Activated naive CD8-positive, alpha-beta T cell treated with anti-CD3 and anti-CD28 coated beads, Interleukin-2, amount 50 U/mL, for 16 hours (primary cell): ENCODE measurements at regions not wholly inside any gene's neighbourhood (a gene's known extent, or its start where the extent isn't known, plus 50 kb on each side); places are given as distances from the start of the nearest gene placed in this dataset.

Source experiments
- DNase-seq: peaks from one replicate; pipeline ENCODE4 v3.0.0-alpha.2; 2020; ENCODE audit warnings: low read depth, low spot score

DNA sequence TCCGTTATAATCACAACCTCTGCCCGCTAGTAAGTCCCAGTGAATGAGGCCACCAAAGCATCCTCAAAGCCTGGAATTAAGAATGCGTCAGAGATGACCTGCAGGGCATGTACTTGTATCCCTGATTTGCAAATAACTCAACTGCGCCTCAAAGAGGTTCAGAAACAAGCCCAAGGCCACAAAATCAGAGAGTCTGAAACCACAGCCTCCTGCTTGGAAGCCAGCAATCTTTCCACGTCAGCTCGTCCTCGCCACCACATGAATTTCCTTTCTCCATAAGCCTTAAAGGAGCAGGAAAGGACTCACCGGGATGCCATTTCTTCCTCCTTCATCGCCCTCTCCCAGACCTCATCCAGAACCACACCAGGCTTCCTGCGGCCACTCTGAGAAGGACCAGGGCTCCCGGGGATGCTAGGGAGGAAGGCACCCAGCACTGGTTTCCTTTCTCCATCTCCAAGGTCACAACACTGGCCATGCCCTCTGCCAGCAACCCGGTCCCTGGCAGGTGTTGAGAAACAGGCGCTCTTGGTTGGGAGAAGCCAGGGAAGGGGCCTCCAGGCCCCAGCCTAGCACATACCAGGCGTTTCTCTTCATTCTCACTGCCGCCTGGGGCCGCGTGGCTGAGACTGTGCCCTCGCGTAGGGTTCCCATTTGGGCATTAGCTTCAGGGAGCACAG, 191.2 kb upstream of the DIO3 start:
- DNase-seq, result no peak

DNA sequence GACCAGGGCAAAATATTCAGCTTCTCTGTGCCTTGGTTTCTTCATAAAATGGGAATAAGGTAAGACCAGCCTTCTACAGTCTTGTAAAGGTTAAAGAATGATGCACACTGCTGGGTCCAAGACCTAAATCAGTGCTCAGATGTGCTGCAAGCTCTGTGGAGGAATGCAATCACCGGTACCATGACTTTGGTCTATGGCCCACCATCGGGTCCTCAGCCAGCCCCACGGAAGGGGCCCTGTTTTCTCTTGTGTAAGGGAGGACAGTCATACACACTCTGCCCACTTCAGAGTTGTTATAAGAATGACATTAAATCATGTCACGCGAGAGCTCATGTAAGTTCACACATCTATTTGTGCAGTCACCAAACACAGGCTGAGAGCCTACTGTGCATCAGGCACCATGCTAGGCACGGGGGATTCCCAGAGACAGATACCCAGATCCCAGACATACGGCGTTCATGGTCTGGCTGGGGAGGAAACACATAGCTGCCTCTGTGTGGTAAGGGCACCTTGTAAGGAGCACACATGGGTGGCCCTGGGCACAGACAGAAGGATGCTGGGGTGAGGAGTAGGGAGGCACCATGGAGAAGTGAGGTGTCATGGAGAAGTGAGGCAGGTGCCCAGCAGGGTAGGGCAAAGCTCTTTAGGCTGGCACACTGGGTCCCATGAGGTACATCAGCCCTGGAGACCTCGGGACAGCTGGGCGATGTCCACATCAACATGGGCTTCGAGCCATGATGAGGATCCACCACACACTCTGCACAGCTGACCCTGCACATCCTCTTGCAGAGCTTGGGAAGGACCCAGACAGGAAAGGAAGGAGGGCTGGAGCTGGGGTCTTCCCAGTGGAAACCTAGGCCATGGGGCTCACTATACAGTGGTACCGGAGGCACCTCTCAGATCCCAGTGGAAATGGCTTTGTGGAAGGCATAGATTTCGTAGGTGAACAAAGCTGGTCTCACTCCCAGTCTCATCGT, 190.4 kb upstream of the DIO3 start:
- DNase-seq, result no peak

DNA sequence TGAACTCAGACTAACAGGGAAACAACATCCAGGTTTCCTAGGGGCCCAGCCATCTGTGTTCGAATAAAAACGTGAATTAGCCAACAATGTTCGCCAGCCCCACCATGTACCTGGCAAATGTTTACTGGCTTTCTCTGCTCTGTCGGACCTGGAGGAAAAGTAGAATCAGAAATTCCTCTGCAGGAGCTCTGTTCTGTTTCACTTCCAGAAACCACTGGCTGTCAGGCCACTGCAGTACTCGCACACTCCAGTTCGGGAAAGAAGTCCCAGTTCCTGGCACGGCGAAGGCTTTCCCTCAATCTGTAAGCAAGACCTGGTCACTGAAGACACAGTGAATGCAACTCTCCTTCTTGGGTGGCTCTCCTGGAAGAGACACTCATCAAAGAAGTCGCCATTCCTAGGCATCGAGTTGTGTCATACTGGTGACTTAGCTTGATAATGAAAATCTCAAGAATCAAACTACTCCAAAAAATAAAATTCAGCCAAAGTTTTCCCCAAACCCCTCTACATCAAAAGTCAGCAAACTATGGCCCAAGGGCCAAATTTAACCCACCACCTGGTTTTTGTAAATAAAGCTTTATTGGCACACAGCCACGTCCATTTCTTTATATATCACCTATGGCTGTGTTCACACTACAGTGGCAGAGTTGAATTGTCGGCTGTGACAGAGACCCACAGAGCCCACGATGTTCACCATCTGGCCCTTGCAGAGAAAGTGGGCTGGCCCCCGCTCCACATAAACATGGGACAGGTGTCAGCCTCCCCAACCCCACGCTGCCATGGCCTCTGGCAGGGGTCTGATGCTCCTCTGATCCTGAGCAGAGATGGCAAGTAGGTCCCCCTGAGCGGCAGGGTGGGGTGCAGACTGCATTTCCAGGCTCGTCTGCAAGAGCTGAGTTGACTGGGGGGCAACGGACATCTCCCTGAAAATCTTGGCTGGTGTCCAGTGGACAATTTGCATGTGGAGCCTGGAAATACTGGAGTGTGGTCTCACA, 189.2 kb upstream of the DIO3 start:
- no peak for DNase-seq

DNA sequence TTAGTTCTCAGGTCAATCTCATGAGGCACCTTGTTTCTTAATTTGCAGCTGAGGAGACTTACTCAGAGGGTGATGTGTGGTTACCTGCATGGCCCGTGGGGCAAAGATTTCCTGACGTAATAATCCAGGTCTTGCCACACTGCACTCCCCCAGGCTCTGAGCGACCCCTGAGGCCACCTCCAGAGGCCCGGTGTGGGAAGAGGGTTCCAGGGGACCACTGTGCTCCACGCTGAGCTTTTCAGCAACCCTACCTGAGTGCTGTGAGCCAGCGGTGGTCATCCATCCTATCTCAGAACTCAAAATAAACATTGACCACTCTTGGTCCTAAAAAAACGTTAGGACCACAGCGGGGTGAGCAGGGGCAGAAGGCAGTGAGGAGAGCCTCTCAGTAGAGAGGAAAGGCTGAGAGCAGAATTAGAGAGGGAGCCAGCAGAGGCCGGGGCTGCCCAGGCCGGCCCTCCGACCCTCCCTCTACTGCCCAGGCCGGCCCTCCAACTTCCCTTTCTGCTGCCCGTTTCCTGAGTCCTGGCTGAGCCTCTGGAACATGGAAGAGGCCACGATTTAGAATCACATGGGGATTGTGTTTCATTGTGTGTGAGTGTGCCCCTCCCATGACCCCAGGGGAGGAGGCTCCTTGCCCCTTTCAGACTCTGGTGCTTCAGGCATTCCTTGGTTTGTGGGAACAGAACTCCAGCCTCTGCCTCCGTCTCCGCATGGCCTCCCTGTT, 188.2 kb upstream of the DIO3 start:
- no peak for DNase-seq

DNA sequence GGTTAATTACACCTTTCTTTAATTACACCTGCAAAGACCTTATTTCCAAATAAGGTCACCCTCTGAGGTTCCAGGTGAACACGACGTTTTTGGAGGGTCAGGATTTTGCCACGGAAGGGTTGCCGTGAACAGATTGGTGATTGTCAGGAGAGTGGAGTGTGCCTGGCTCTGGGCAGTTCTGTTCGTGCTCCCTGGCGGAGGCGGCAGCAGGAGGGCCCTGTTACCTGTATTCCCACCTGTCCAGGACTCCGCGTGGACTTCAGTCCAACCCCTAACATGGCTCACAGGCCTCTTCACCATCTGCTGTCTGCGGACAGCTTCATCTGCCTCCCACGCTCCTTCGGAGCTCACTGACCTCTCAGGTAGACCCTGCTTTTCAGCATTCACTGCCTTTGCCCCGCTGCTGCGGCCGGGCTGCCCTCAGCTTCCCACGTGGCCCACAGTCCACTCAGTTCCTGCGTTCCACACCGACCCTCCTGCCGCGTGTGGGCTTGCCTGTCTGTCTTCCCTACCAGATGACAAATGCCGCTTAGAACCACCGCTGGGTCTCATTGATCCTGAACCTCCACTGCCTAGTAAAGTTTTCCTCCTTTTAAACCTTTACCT, 187.5 kb upstream of the DIO3 start:
- no peak for DNase-seq

DNA sequence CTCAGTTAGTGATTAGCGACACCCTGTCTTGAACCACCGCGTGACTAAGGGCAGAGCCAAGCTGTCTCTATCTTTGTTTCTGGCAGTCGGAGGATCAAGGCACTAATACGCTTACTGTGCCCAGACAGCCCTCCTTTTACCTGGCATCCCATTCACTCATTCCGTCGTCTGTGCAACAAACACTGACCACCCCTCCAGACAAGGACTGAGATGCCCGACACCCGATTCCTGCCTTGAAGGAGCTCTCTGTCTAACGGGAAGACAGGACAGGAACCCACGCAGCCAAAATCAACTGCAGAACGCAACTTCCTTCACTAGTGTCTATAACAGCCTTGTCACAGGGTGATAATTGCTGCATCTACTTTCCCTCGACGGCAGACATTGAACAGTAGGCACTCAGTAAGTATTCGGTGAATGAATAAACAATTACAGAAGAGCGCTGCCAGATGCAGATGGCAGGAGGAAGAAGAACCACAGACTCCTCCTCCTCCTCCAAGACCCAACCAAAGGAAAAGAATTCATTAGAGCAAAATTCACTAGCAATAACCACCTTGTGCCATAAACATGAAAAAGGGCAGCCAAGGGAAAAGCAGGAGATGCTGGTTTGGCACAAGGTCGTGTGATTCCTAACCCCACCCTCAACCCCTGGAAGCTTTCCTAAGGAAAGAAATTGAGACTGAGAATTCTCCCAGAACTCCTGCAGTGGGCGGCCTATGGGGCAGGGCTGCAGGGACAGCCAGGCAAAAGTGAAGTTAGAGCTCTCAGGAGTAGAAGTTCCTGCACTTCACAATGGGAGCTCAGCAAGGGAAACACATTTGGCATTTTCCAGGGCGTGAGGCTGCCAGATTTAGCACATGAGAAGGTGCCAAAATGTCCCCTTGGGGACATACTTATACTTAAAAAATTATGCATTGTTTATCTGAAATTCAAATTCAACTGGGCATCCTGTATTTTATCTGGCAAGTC, 186.6 kb upstream of the DIO3 start:
- no peak for DNase-seq

DNA sequence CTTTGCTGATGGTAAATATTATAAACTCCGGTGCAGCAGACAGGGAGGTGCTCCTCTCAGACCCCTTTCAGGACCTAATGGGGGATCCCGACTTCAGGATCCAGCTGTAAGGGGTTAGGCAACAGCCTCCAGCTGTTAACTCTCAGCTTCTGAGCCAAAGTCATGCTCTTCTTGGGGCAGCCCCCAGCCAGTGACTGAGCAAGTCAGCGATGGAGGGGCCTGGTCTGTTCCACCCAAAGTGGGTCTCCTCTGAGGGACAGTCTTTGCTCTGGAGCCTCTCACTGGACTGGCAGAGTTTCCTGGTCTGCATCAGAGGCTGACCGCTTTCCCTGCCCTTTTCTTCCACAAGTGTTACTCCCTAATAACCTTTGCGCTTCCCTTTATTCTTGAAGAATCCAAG, 184.2 kb upstream of the DIO3 start:
- DNase-seq, result no peak

DNA sequence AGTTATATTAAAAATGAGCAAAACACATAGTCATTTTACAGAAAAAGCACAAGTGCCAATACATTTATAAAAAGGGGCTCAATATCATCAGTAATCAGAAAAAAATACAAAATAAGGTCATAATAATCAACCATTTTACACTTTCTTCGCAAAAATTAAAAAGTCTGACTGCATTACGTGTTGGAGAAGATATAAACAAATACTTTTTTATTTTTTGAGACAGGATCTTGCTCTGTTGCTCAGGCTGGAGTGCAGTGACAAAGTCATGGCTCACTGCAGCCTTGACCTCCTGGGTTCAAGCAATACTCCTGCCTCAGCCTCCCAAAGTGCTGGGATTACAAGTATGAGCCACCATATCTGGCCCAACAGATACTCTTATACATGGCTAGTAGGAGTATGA, 181.5 kb upstream of the DIO3 start:
- DNase-seq, result no peak

DNA sequence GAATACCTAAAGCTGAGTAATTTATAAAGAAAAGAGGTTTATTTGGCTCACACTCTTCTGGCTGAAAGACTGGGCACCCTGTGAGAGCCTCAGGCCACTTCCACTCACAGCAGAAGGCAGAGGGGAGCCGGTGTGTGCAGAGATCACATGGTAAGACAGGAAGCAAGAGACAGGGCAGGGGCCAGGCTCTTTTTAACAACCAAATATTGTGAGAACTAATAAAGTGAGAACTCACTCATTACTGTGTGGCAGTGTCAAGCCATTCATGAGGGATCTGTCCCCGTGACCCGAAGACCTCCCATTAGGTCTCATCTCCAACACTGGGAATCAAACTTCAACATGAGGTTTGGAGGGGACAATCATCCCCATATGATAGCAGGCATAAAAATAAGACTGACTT, 180.8 kb upstream of the DIO3 start:
- no peak for DNase-seq

GRCh38 chr14:101380940-101381339, 180.4 kb upstream of the DIO3 start:
- no peak for DNase-seq

DNA sequence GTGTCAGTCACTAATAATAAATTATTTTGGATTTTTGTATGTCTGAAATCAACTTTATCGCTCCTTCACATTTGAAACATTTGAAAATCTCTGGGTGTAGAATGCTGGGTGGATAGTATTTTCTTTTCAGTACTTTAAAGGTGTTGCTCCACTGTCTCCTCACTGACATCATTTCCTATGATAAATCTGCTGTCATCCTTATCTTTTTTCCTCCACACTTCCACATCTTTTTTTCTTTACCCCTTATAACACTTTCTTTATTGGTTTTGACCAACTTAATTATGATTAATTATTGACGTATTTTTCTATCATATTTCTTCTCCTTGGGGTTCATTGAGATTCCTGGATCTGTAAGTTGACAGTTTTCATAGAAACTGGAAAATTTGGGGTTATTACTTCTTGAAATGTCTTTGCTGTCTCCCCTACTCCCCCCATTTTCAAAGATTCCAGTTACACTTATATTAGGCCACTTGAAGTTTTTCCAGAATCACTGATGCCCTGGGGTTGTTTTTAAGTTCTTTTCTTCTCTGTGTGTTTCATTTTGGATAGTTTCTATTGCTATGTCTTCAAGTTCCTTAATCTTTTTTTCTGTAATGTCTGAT, 177.5 kb upstream of the DIO3 start:
- DNase-seq, result no peak

DNA sequence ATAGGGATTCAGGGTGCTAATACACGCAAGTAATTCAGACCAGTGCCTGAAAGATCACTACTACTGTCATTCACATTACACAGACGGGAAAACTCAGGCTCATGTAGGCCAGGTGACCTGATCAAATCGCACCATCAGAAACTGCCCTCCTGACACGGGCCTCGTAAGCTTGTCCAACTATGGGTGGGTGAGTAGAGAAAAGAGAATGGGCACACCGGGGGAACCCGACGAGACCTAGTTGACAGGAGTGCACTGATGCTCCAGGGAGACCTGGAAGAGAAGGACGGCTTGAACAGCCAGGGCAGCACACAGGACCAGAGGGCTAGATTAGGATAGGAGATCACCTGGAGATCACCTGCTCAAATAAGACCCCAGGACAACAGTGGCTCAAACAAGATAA, 166.9 kb upstream of the DIO3 start:
- no peak for DNase-seq

GRCh38 chr14:101395779-101396178, 165.5 kb upstream of the DIO3 start:
- DNase-seq, result no peak

DNA sequence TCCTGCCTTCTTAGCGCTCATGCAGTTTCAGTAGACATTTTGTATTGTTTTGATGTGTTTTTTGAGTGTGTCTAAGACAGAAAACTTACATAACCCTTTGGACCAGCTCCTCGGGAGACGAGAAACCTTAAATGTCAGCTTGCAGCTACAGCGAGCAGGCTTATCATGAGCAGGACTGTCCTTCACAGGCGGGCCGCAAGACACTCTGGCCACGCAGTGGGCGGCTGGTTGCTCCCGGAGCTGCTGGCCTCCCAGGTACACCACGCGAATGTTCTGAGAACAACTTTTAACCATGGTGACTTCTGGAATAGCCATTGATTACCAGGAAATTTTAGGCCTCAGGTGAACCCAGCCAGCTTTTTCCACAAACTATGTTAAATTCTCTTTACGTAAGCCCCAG, 164.1 kb upstream of the DIO3 start:
- no peak for DNase-seq

GRCh38 chr14:101398011-101398410, 163.3 kb upstream of the DIO3 start:
- no peak for DNase-seq

DNA sequence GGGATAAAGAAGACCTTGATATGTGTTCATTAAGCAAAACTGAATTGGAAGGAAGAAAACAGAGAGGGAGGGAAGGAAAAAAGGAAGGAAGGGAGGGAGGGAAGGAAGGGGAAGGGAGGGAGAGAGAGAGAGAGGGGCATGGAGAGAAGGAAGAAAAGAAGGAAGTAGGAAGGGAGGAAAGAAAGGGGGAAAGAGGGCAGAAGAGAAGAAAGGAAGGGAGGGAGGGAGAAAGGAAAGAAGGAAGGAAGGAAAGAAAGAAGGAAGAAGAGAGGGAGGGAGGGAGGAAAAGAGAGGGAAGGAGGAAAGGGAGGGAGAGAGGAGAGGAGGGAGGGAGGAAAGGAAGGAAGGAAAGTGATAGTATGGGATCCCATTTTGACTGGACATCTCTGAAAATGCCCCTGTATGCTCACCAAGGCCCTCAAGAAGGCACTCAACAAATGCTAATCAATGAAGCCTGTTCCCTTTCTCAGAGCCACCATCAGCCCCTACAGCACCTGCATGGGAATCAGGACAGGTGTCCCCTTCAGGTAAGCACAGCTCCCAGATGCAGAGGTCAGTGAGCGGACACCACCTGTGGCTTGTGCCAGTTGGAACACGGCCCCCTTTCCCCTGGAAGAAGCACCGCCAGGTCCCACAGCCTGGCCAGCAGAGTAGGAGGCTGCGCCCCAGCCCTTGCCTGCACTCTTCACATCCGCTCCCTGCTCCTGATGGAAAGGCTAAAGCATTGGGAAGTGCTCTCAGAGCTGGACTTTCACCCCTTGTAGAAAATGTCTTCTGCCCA, 161.4 kb upstream of the DIO3 start:
- DNase-seq, result no peak

DNA sequence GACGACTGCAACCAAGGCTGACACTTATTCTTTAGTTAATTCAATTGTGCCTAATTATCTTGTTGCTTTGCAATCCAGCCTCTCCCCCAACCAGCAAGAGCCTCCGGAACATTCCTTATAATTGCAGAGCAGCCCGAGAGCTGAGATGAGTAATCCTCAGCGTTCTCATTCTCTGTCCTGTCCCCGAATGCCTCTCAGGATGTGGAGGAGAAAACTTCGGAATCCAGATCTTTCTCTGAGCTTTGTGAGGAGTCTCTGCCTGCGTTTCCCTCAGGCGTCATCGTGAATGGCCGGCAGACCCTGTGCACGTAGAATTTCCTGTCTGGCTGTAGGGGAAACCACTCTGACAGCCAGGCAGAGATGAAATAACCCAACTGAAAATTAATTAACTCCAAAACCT, 160.5 kb upstream of the DIO3 start:
- DNase-seq, result no peak

DNA sequence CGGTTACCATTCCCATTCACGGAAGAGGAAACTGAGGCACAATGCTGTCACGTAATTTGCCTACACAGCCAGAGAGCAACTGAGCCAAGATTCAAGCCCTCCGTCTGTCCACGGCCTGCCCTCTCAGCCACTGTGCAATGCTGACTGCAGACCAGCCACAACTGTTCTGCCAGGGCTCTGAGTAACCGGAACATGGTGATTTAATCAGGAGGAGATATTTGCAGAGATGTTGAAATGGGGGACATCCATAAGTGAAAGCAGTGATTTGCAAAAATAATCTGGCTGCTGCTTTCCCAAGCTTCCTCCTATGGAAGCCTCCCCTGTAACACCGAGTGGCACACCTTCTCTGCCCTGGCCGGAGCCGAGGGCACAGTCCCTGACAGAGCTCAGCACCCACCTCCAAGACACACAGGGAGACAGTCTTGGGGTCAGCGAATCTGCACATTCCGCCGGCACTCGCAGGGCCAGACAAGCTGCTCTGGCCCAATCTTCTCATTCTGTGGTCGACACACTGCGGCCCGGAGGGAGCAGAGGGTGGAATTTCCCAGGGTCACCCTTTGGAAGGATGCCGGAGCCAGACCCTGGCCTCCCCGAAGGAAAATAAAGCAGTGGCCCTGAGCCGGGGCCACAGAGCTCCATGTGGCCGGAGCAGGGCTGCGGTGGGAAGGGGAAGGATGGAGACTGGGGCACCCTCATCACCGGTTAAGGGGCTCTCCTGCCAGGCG, 158.2 kb upstream of the DIO3 start:
- DNase-seq, result no peak
